ENCODE measurements at regions not wholly inside any gene's neighbourhood (a gene's known extent, or its start where the extent isn't known, plus 50 kb on each side); places are given as distances from the start of the nearest gene placed in this dataset.

DNA sequence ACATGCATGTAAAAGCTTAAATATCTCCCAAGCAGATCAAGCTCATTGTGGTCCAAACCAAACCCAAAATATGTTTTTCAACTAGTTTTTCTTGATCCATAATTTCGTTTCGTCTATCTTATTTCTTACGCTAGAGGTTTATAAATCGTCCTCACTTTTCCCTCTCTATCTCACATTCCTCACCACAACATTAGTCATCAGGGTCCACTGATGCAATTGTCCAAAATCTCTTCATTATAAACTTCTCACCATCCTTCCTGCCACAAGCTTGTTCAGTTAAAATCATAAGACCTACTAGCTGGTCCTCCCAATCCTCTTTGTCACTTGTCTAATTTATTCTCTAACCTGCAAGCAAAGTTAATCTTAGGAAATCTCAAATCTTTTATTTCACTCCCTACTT is 173.0 kb upstream of the PALMD start:
- no peak for ATAC-seq
- TF ChIP-seq ZNF8 (CRISPR knock-in tag; IDR thresholded peaks at IDR 0.05), result no peak
- no peak for TF ChIP-seq PPARA (CRISPR knock-in tag; IDR thresholded peaks at IDR 0.05; ENCODE audit: borderline replicate concordance)
- TF ChIP-seq RARB (CRISPR knock-in tag; IDR thresholded peaks at IDR 0.05), result no peak
- TF ChIP-seq, protein P1, sequence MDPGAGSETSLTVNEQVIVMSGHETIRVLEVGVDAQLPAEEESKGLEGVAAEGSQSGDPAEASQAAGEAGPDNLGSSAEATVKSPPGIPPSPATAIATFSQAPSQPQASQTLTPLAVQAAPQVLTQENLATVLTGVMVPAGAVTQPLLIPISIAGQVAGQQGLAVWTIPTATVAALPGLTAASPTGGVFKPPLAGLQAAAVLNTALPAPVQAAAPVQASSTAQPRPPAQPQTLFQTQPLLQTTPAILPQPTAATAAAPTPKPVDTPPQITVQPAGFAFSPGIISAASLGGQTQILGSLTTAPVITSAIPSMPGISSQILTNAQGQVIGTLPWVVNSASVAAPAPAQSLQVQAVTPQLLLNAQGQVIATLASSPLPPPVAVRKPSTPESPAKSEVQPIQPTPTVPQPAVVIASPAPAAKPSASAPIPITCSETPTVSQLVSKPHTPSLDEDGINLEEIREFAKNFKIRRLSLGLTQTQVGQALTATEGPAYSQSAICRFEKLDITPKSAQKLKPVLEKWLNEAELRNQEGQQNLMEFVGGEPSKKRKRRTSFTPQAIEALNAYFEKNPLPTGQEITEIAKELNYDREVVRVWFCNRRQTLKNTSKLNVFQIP (CRISPR knock-in tag; IDR thresholded peaks at IDR 0.05; ENCODE audit: borderline replicate concordance, low read depth), result no peak
- no peak for TF ChIP-seq CSDC2 (CRISPR knock-in tag; IDR thresholded peaks at IDR 0.05)

DNA sequence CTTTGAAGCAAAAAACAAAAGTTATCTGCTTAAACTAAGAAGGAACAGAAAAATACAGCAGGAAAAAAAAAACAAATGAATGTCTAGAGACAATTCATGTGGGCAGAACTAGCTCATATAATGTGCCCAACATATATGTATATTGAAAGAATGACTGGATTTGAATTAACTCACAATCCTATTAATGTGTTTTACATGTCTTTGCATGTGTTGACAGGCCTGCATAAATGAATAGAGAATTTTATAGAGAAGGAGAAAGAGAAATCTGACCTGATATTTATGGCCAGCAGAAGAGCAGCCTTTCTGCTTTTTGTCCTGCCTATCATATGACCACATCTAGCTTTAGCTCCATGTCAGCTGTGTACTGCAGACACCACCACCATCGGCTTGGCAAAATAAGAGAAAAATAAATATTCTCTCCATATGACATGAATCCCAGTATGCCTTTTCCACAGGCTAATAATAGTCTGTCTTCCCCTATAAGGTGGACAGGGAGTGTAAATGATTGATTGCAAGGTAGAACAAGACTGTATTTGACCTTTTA is 171.5 kb upstream of the PALMD start:
- TF ChIP-seq ZFP30 (CRISPR knock-in tag; IDR thresholded peaks at IDR 0.05) (no peak), ZNF8 (CRISPR knock-in tag; IDR thresholded peaks at IDR 0.05) (no peak), TCF4 (CRISPR knock-in tag; IDR thresholded peaks at IDR 0.05; ENCODE audit: borderline replicate concordance) (no peak), BACH2 (CRISPR knock-in tag; IDR thresholded peaks at IDR 0.05; ENCODE audit: borderline replicate concordance) (no peak), CSDC2 (CRISPR knock-in tag; IDR thresholded peaks at IDR 0.05) (no peak), ZC3H10 (CRISPR knock-in tag; IDR thresholded peaks at IDR 0.05) (no peak), ARNTL (CRISPR knock-in tag; IDR thresholded peaks at IDR 0.05; ENCODE audit: borderline replicate concordance, low read depth) (no peak)
- TF ChIP-seq, protein P2, sequence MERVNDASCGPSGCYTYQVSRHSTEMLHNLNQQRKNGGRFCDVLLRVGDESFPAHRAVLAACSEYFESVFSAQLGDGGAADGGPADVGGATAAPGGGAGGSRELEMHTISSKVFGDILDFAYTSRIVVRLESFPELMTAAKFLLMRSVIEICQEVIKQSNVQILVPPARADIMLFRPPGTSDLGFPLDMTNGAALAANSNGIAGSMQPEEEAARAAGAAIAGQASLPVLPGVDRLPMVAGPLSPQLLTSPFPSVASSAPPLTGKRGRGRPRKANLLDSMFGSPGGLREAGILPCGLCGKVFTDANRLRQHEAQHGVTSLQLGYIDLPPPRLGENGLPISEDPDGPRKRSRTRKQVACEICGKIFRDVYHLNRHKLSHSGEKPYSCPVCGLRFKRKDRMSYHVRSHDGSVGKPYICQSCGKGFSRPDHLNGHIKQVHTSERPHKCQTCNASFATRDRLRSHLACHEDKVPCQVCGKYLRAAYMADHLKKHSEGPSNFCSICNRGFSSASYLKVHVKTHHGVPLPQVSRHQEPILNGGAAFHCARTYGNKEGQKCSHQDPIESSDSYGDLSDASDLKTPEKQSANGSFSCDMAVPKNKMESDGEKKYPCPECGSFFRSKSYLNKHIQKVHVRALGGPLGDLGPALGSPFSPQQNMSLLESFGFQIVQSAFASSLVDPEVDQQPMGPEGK (CRISPR knock-in tag; IDR thresholded peaks at IDR 0.05; ENCODE audit: borderline replicate concordance), result no peak
- TF ChIP-seq, protein P3, sequence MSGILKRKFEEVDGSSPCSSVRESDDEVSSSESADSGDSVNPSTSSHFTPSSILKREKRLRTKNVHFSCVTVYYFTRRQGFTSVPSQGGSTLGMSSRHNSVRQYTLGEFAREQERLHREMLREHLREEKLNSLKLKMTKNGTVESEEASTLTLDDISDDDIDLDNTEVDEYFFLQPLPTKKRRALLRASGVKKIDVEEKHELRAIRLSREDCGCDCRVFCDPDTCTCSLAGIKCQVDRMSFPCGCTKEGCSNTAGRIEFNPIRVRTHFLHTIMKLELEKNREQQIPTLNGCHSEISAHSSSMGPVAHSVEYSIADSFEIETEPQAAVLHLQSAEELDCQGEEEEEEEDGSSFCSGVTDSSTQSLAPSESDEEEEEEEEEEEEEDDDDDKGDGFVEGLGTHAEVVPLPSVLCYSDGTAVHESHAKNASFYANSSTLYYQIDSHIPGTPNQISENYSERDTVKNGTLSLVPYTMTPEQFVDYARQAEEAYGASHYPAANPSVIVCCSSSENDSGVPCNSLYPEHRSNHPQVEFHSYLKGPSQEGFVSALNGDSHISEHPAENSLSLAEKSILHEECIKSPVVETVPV (CRISPR knock-in tag; IDR thresholded peaks at IDR 0.05), result no peak
- TF ChIP-seq, protein P4, sequence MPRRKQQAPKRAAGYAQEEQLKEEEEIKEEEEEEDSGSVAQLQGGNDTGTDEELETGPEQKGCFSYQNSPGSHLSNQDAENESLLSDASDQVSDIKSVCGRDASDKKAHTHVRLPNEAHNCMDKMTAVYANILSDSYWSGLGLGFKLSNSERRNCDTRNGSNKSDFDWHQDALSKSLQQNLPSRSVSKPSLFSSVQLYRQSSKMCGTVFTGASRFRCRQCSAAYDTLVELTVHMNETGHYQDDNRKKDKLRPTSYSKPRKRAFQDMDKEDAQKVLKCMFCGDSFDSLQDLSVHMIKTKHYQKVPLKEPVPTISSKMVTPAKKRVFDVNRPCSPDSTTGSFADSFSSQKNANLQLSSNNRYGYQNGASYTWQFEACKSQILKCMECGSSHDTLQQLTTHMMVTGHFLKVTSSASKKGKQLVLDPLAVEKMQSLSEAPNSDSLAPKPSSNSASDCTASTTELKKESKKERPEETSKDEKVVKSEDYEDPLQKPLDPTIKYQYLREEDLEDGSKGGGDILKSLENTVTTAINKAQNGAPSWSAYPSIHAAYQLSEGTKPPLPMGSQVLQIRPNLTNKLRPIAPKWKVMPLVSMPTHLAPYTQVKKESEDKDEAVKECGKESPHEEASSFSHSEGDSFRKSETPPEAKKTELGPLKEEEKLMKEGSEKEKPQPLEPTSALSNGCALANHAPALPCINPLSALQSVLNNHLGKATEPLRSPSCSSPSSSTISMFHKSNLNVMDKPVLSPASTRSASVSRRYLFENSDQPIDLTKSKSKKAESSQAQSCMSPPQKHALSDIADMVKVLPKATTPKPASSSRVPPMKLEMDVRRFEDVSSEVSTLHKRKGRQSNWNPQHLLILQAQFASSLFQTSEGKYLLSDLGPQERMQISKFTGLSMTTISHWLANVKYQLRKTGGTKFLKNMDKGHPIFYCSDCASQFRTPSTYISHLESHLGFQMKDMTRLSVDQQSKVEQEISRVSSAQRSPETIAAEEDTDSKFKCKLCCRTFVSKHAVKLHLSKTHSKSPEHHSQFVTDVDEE (CRISPR knock-in tag; IDR thresholded peaks at IDR 0.05), result no peak
- no peak for ATAC-seq

DNA sequence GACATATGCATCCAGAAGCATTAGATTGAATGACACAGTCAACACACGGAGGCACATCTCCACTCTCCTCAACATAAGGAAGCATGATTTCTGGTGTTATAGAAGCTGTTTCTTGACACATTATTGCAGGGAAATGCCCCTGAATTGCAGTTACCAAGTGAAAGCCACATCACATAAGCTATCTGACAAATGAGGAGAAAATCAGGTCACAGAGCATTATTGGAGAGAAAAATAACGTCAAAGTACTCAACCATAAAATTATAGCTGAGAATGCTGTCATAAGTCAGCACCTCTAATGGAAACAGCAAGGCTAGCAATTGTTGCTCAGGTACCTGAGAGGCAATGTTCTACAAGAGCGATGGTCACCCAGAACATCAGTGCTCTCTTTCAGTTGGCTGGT is 169.9 kb upstream of the PALMD start:
- ATAC-seq, result no peak
- TF ChIP-seq BACH2 (CRISPR knock-in tag; IDR thresholded peaks at IDR 0.05; ENCODE audit: borderline replicate concordance) (no peak), TOX (CRISPR knock-in tag; IDR thresholded peaks at IDR 0.05; ENCODE audit: borderline replicate concordance) (no peak), ARNTL (CRISPR knock-in tag; IDR thresholded peaks at IDR 0.05; ENCODE audit: borderline replicate concordance, low read depth) (no peak), ZNF70 (CRISPR knock-in tag; IDR thresholded peaks at IDR 0.05) (no peak), OSR1 (CRISPR knock-in tag; IDR thresholded peaks at IDR 0.05) (no peak), ZFP30 (CRISPR knock-in tag; IDR thresholded peaks at IDR 0.05) (no peak), ISL1 (CRISPR knock-in tag; IDR thresholded peaks at IDR 0.05) (no peak), ZNF565 (CRISPR knock-in tag; conservative IDR thresholded peaks at IDR 0.05; ENCODE audit: low read depth) (no peak), CSDC2 (CRISPR knock-in tag; IDR thresholded peaks at IDR 0.05) (no peak), ZC3H10 (CRISPR knock-in tag; IDR thresholded peaks at IDR 0.05) (no peak), ZNF8 (CRISPR knock-in tag; IDR thresholded peaks at IDR 0.05) (no peak), TCF4 (CRISPR knock-in tag; IDR thresholded peaks at IDR 0.05; ENCODE audit: borderline replicate concordance) (no peak)
- TF ChIP-seq, protein P3 (CRISPR knock-in tag; IDR thresholded peaks at IDR 0.05), result no peak
- TF ChIP-seq, protein P5, sequence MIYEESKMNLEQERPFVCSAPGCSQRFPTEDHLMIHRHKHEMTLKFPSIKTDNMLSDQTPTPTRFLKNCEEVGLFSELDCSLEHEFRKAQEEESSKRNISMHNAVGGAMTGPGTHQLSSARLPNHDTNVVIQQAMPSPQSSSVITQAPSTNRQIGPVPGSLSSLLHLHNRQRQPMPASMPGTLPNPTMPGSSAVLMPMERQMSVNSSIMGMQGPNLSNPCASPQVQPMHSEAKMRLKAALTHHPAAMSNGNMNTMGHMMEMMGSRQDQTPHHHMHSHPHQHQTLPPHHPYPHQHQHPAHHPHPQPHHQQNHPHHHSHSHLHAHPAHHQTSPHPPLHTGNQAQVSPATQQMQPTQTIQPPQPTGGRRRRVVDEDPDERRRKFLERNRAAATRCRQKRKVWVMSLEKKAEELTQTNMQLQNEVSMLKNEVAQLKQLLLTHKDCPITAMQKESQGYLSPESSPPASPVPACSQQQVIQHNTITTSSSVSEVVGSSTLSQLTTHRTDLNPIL (CRISPR knock-in tag; IDR thresholded peaks at IDR 0.05; ENCODE audit: low read depth), result no peak
- TF ChIP-seq, protein P4 (CRISPR knock-in tag; IDR thresholded peaks at IDR 0.05), result no peak
- TF ChIP-seq, protein P2 (CRISPR knock-in tag; IDR thresholded peaks at IDR 0.05; ENCODE audit: borderline replicate concordance), result no peak

Data from SK-N-SH treated with all-trans-retinoic acid at 6 μM for 48 hours (cell line).